H9 (cell line): ENCODE measurements at regions not wholly inside any gene's neighbourhood (a gene's known extent, or its start where the extent isn't known, plus 50 kb on each side); places are given as distances from the start of the nearest gene placed in this dataset.

Source experiments
- DNase-seq: peaks from one replicate; pipeline ENCODE4 v3.0.0-alpha.2; 2017
- H2AFZ ChIP-seq: one replicate; pipeline ENCODE4 v1.6.1; 2013; ENCODE audit warnings: mild to moderate bottlenecking, low read length, control low read depth, moderate library complexity
- H2AK5ac ChIP-seq: 2 replicates; pipeline ENCODE4 v1.6.1; 2013; ENCODE audit warnings: low read length, control low read depth, mixed read lengths; ENCODE audit not compliant: insufficient read length
- H2BK120ac ChIP-seq: one replicate; pipeline ENCODE4 v1.6.1; 2013; ENCODE audit warnings: low read depth, mild to moderate bottlenecking, low read length, control low read depth, inconsistent platforms; ENCODE audit not compliant: poor library complexity, severe bottlenecking
- H2BK12ac ChIP-seq: 2 replicates; pipeline ENCODE4 v1.6.1; 2013; ENCODE audit warnings: low read length, control low read depth, mixed read lengths, low read depth; ENCODE audit not compliant: insufficient read length
- H2BK15ac ChIP-seq: 2 replicates; pipeline ENCODE4 v1.6.1; 2013; ENCODE audit warnings: low read depth, low read length, control low read depth
- H2BK20ac ChIP-seq: one replicate; pipeline ENCODE4 v1.6.1; 2013; ENCODE audit warnings: low read depth, mild to moderate bottlenecking, low read length, control low read depth, inconsistent platforms; ENCODE audit not compliant: poor library complexity, severe bottlenecking
- H2BK5ac ChIP-seq: 2 replicates; pipeline ENCODE4 v1.6.1; 2013; ENCODE audit warnings: low read length, control low read depth, mixed read lengths; ENCODE audit not compliant: insufficient read length
- H3K14ac ChIP-seq: 2 replicates; pipeline ENCODE4 v1.6.1; 2013; ENCODE audit warnings: low read length, control low read depth; ENCODE audit not compliant: insufficient read depth
- H3K18ac ChIP-seq: 2 replicates; pipeline ENCODE4 v1.6.1; 2013; ENCODE audit warnings: low read depth, mild to moderate bottlenecking, mixed read lengths, low read length, control low read depth; ENCODE audit not compliant: insufficient read length
- H3K23ac ChIP-seq: 2 replicates; pipeline ENCODE4 v1.6.1; 2013; ENCODE audit warnings: low read length, control low read depth, mixed read lengths, low read depth; ENCODE audit not compliant: insufficient read length
- H3K23me2 ChIP-seq: 2 replicates; pipeline ENCODE4 v1.6.1; 2013; ENCODE audit warnings: low read depth, mild to moderate bottlenecking, mixed read lengths, low read length, control low read depth; ENCODE audit not compliant: insufficient read length, poor library complexity, severe bottlenecking
- H3K27ac ChIP-seq: 2 replicates; pipeline ENCODE4 v1.5.1; 2013; ENCODE audit warnings: low read length, control low read depth, mixed read lengths, low read depth; ENCODE audit not compliant: insufficient read length
- H3K27me3 ChIP-seq: 2 replicates; pipeline ENCODE4 v1.6.1; 2013; ENCODE audit warnings: low read length, control low read depth, inconsistent platforms; ENCODE audit not compliant: insufficient read depth
- H3K4ac ChIP-seq: 2 replicates; pipeline ENCODE4 v1.6.1; 2013; ENCODE audit warnings: low read depth, mild to moderate bottlenecking, control low read depth, inconsistent platforms, low read length, moderate library complexity
- H3K4me1 ChIP-seq: 2 replicates; pipeline ENCODE4 v1.6.1; 2013; ENCODE audit warnings: low read length, control low read depth, inconsistent platforms; ENCODE audit not compliant: insufficient read depth
- H3K4me2 ChIP-seq: 2 replicates; pipeline ENCODE4 v1.6.1; 2013; ENCODE audit warnings: low read length, control low read depth, mixed read lengths; ENCODE audit not compliant: insufficient read length, insufficient read depth
- H3K56ac ChIP-seq: 2 replicates; pipeline ENCODE4 v1.6.1; 2013; ENCODE audit warnings: low read depth, mild to moderate bottlenecking, mixed read lengths, low read length, control low read depth; ENCODE audit not compliant: insufficient read length
- H3K79me1 ChIP-seq: 2 replicates; pipeline ENCODE4 v1.6.1; 2013; ENCODE audit warnings: low read depth, mild to moderate bottlenecking, moderate library complexity, low read length, control low read depth, inconsistent platforms; ENCODE audit not compliant: insufficient read depth, poor library complexity, severe bottlenecking
- H3K79me2 ChIP-seq: 2 replicates; pipeline ENCODE4 v1.6.1; 2013; ENCODE audit warnings: low read length, control low read depth, inconsistent platforms; ENCODE audit not compliant: insufficient read depth
- H3K9ac ChIP-seq: 2 replicates; pipeline ENCODE4 v1.6.1; 2013; ENCODE audit warnings: low read length, control low read depth, mixed read lengths; ENCODE audit not compliant: insufficient read length; ENCODE audit errors: extremely low read depth
- H3K9me3 ChIP-seq: one replicate; pipeline ENCODE4 v1.6.1; 2013; ENCODE audit warnings: low read depth, low read length, inconsistent platforms; ENCODE audit not compliant: control insufficient read depth
- H3T11ph ChIP-seq: one replicate; pipeline ENCODE4 v1.6.1; 2013; ENCODE audit warnings: mild to moderate bottlenecking, low read length, control low read depth, inconsistent platforms
- H4K20me1 ChIP-seq: one replicate; pipeline ENCODE4 v1.6.1; 2013; ENCODE audit not compliant: control insufficient read depth, insufficient read length, insufficient read depth
- H4K5ac ChIP-seq: 2 replicates; pipeline ENCODE4 v1.6.1; 2013; ENCODE audit warnings: low read depth, mild to moderate bottlenecking, mixed read lengths, low read length, control low read depth; ENCODE audit not compliant: insufficient read length
- H4K8ac ChIP-seq: replicated peaks from 2 replicates; pipeline ENCODE4 v1.6.1; 2013; ENCODE audit warnings: low read length, control low read depth, mixed read lengths, low read depth; ENCODE audit not compliant: insufficient read length
- H4K91ac ChIP-seq: 2 replicates; pipeline ENCODE4 v1.6.1; 2013; ENCODE audit warnings: low read depth, mild to moderate bottlenecking, moderate library complexity, mixed read lengths, low read length, control low read depth; ENCODE audit not compliant: insufficient read length
- H3K27ac Mint-ChIP-seq, 3 experiments: 2 replicates in 2 of 3; 3 replicates in 1 of 3; pipeline ENCODE4 v1.8.0; 2020 to 2021; ENCODE audit warnings: mixed read lengths in 3 of 3, mild to moderate bottlenecking in 1 of 3, moderate library complexity in 1 of 3
- H3K27me3 Mint-ChIP-seq: 2 replicates; pipeline ENCODE4 v1.8.0; 2021; ENCODE audit warnings: low read depth, mild to moderate bottlenecking, moderate library complexity, mixed read lengths
- H3K36me3 Mint-ChIP-seq, 3 experiments: 2 replicates in 2 of 3; 3 replicates in 1 of 3; pipeline ENCODE4 v1.8.0; 2020 to 2021; ENCODE audit warnings: low read depth in 3 of 3, mixed read lengths in 3 of 3; ENCODE audit not compliant: insufficient read depth in 1 of 3
- H3K4me1 Mint-ChIP-seq, 2 experiments: 2 replicates each; pipeline ENCODE4 v1.8.0; 2020; ENCODE audit warnings: mixed read lengths in 2 of 2
- H3K4me3 Mint-ChIP-seq, 2 experiments: 2 replicates in 1 of 2; 3 replicates in 1 of 2; pipeline ENCODE4 v1.8.0; 2020 to 2021; ENCODE audit warnings: mild to moderate bottlenecking in 2 of 2, mixed read lengths in 2 of 2, moderate library complexity in 1 of 2
- H3K9me3 Mint-ChIP-seq, 2 experiments: 2 replicates in 1 of 2; 3 replicates in 1 of 2; pipeline ENCODE4 v1.8.0; 2020; ENCODE audit warnings: mild to moderate bottlenecking in 2 of 2, mixed read lengths in 2 of 2, moderate library complexity in 1 of 2
- WGBS: extraction: QIAGEN DNeasy Blood & Tissue Kit; methylation state at CpG from one replicate; pipeline ENCODE4 v1.1.7; 2013; ENCODE audit warnings: missing lambda C conversion rate, low lambda C conversion rate, mixed read lengths; ENCODE audit not compliant: insufficient read length; ENCODE audit errors: extremely low coverage; 5-methylcytosine and 5-hydroxymethylcytosine counted together
- TF ChIP-seq, protein P1 (sequence below): fragments of 200-600 bp; sonication (generic); conservative IDR thresholded peaks from 3 replicates; pipeline ENCODE4 v1.8.0; 2021; ENCODE audit warnings: antibody characterized with exemption, mild to moderate bottlenecking

DNA sequence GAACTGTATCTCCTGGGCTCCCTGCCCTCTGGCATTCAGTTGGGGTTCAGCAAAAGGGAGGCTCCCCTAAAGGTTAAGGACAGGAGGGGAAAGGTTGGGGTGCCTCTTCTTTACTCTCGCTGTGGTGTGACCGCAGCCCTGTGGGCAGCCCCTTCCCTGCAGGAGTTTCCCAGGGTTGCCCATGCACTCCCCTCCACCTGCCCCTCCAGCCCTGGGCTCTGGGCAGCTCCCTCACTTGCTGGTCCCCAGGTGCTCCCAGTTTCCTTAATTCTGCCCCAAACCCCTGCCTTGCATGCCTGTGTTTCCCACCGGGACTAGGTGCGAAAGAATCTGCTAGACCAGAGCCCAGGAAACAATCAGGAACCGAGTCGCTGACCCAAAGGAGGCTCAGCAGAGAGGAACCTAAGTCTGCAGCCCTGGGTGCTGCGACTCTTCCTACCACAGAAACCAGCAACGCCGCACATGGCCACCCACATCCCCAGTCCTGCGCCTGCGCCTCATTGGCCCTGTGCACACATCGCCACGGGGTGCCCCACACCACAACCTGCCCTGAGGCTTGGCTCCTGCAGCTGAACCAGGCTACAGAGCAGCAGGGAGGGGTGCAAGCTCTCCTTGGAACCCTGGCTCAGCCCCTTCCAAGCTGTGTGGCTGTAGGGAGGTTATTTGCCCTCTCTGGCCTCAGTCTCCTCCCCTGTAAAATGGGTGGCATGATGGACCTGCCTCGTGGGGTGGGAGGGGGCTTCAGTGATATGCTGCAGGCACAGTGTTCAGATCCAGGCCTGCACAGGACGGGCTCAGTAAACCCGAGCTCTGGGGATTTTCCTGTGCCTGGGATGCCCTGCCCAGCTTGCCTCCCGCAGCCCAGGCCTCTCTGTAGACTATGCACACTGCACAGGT, 487.6 kb downstream of the PREX1 start:
- H3K23ac ChIP-seq = no peak overlapping the region
- no peak overlapping the region for H2AFZ ChIP-seq
- no peak overlapping the region for H3T11ph ChIP-seq
- H3K4me1 ChIP-seq = 0 out of 2 replicates have a peak, but pooled peaks cover 2% of the 10 kb centered on the region
- H3K79me1 ChIP-seq = no peaks in the 10 kb centered on the region
- Mint-ChIP-seq H3K27ac (no peak overlapping the region), H3K4me3 (no peak overlapping the region), H3K27me3 (peaks cover 7% of the 10 kb centered on the region), H3K9me3 (peaks cover 0 to 3% of the 10 kb centered on the region in 2 experiments; a peak in 2 of 5 replicates), H3K36me3 (no peaks in the 10 kb centered on the region), H3K4me1 (peaks cover 22 to 33% of the 10 kb centered on the region in 2 experiments)
- no peak overlapping the region; the same call in 1 of the 2 replicates for H3K14ac ChIP-seq
- no peak overlapping the region for H4K91ac ChIP-seq
- H4K8ac ChIP-seq = no peak overlapping the region
- H3K23me2 ChIP-seq = no peaks in the 10 kb centered on the region
- H2BK5ac ChIP-seq = no peak overlapping the region
- H2AK5ac ChIP-seq = no peak overlapping the region
- no peaks in the 10 kb centered on the region for H3K27me3 ChIP-seq
- TF ChIP-seq, protein P1, sequence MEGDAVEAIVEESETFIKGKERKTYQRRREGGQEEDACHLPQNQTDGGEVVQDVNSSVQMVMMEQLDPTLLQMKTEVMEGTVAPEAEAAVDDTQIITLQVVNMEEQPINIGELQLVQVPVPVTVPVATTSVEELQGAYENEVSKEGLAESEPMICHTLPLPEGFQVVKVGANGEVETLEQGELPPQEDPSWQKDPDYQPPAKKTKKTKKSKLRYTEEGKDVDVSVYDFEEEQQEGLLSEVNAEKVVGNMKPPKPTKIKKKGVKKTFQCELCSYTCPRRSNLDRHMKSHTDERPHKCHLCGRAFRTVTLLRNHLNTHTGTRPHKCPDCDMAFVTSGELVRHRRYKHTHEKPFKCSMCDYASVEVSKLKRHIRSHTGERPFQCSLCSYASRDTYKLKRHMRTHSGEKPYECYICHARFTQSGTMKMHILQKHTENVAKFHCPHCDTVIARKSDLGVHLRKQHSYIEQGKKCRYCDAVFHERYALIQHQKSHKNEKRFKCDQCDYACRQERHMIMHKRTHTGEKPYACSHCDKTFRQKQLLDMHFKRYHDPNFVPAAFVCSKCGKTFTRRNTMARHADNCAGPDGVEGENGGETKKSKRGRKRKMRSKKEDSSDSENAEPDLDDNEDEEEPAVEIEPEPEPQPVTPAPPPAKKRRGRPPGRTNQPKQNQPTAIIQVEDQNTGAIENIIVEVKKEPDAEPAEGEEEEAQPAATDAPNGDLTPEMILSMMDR = no peak
- no peak overlapping the region for H3K56ac ChIP-seq
- no peaks in the 10 kb centered on the region for H3K79me2 ChIP-seq
- no peak overlapping the region for H2BK20ac ChIP-seq
- H3K9ac ChIP-seq = no peak overlapping the region
- WGBS = no CpG with 5 or more reads among the region's 17 CpGs
- no peak overlapping the region for H2BK12ac ChIP-seq
- H2BK120ac ChIP-seq = no peak overlapping the region
- DNase-seq = no peak
- no peaks in the 10 kb centered on the region for H4K20me1 ChIP-seq
- no peak overlapping the region for H4K5ac ChIP-seq
- H3K9me3 ChIP-seq = no peaks in the 10 kb centered on the region
- no peak overlapping the region for H3K27ac ChIP-seq
- no peak overlapping the region for H3K4me2 ChIP-seq
- no peak overlapping the region for H3K4ac ChIP-seq
- H3K18ac ChIP-seq = no peak overlapping the region
- no peak overlapping the region for H2BK15ac ChIP-seq
